Islet precursor cell (in vitro differentiated cells): ENCODE measurements at regions not wholly inside any gene's neighbourhood (a gene's known extent, or its start where the extent isn't known, plus 50 kb on each side); places are given as distances from the start of the nearest gene placed in this dataset.

Experiments
- DNase-seq: peaks from one replicate; pipeline ENCODE4 v3.0.0-alpha.2; 2018

DNA sequence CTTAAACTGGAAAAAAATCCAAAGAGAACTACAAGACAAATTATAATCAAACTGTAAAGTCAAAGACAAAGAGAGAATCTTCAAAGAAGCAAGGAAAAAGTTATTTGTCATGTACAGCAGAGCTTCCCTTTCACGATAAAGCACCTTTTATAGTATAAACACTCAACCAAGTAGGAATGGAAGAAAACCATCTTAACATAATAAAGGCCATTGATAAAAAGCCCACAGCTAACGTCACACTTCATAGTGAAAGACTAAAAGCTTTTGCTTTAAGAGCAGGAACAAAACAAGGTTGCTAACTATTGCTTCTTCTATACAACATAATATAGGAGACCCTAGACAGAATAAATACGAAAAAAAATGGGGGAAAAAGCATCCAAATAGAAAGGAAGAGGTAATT, 595.7 kb upstream of the POU3F4 start:
- no peak for DNase-seq

DNA sequence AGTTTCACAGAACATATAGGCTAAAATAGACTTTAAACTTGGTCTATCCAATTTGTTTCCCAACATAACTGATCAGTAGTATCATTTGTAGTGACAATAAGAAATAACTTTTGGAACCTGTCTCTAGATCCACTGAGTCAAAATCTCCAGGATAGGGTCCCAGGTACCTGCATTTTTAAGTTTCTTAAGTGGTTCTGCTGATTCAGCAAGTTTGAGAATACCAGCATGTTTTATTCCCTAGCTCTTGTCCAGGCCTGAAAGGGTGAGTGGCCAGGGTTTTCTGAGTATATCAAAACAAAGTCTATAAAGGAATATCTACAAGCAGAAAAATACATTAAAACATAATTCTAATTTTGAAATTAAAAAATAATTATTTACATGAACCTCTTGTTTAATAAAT, 573.1 kb upstream of the POU3F4 start:
- no peak for DNase-seq

DNA sequence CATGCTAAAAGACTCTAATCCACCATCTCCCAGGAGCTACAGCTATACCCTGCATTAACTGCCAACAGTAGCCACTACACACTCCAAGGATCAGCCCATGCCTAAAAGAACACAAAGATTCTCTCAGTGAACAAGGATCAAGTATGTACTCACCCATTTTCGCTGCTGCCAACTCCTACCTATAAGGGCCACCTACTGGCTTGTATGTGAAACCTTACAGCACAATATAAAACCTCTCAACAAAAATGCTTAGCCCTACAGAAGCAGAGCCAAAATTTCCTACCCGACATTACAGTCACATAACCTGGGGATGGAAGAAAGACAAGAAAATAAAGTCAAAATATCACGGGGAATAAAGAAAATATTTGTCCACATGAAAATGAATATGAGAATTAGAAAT, 562.8 kb upstream of the POU3F4 start:
- DNase-seq = no peak

DNA sequence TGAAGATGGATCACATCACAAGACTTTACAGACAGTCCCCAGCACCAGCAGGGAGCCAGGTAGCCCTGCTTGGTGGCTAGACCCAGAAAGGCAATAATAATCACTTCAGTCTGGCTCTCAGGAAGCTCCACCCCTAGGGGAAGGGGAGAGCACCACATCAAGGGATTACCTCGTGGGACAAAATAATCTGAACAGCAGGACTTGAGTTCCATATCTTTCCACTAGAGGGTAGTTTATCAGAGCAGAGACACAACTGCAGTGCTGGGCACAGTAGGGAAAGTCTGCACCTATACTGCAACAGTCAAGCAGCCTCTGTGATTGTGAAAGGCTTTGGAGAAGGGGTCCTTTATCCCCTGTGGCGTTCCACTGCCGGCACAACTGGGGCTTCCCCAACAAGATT, 547.0 kb upstream of the POU3F4 start:
- DNase-seq = no peak

DNA sequence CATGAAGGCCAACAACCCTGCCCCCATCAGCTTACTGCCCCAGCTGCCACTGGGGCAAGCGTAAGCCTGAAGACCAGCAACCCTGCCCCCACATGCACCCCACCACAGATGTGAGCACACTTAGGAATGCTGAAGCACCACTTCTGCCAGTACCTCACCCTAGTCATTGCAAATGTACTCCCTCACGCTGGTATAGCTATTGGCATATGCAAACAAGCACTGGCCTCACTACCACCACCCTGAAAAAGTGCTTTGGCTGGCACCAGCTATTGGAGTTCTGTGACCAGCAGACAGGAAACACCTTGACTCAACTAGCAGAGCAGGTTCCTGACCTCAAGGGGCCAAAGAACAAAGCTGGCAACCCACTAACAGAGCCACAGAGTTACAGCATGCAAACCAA, 534.4 kb upstream of the POU3F4 start:
- DNase-seq = no peak

DNA sequence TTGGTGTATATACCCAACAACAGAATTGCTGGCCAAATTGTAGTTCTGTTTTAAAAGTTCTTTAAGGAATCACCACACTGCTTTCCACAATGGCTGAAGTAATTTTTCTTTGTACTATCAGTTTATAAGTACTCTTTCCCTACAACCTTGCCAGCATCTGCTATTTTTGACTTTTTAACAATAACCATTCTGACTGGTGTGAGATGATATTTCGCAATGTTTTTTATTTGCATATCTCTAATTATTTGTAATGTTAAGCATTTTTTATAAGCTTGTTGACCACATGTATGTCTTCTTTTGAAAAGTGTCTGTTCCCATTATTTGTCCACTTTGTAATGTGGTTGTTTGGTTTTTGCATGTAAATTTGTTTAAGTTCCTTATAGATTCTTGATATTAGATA, 509.9 kb upstream of the POU3F4 start:
- DNase-seq = no peak

DNA sequence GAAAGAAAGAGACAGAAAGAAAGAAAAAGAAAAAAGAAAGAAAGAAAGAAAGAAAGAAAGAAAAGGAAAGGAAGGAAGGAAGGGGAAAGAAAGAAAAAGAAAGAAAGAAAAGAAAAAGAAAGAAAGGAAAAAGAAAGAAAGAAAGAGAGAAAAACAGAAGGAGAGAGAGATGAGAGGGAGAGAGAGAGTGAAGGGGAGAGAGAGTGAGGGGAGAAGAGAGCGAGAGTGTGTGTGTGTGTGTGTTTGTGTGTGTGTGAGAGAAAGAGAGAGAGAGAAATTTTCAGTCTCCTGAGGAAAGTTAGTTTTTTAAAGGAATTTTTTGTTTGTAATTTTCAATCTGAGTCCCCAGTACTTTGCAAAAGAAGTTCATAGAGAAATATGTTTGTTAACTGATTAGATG, 504.1 kb upstream of the POU3F4 start:
- no peak for DNase-seq

DNA sequence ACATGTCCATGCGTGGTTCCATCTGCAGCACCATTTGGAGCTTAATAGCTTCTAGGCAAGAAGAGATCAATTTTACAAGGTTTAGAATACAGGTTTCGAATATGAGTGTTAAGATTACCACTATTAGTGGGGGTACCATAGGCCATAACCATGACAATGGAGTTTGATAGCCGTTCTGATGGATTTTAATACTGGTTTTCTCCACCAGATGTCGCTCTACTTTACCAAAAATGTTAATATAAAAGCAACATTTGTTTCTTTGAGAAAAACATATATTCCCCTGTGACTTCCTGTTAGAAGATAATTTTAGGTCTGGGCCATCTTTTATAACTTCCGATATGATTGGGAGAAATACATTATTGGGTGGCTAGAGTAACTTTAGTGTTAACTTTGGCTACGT, 499.7 kb upstream of the POU3F4 start:
- no peak for DNase-seq

DNA sequence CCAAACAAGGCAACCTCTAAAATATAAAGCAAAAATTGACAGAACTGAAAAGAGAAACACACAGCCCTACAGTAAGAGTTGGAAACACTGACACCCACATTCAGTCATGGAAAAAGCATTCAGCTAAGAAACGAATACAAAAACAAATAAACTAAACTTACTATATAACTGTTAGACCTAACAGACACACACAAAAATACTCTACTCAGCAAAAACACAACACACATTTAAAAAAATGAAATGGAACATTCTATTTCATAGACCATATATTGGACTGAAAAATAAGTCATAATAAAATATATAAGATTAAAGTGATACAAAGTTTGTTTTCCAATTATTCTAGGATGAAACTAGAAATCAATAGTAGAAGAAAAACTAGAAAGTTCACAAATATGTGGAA, 488.8 kb upstream of the POU3F4 start:
- DNase-seq = no peak

DNA sequence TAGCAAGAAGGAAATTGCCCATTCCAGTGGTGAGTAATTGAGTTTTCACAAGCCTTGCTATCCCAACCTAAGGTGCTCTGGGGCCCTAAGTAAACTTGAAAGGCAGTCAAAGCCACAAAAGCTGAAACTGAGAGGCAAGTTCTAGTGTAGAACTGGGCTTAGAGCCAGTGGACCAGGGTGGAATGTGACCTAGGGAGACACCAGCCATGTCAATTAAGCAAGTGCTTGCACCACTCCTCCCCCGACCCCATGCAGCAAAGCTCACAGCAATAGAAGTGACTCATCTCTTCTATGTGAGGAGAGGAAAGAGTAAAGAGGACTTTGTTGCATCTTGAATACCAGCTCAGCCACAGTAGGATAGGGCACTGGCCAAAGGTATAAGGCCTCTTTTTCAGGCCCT, 486.1 kb upstream of the POU3F4 start:
- DNase-seq = peak; percentile 74
